GM21447 (cell line): ENCODE measurements at regions not wholly inside any gene's neighbourhood (a gene's known extent, or its start where the extent isn't known, plus 50 kb on each side); places are given as distances from the start of the nearest gene placed in this dataset.

Source experiments
- ATAC-seq: cut with Tn5 transposase; IDR thresholded peaks from one replicate; pipeline ENCODE4 v1.9.1; 2021; ENCODE audit not compliant: unreplicated experiment

- no peak for ATAC-seq
Observed at GRCh38 chr5:2008851-2009629, 126.3 kb upstream of the IRX4 start.

- ATAC-seq: no peak
Observed at GRCh38 chr5:2007878-2008501, 125.3 kb upstream of the IRX4 start.

- no peak for ATAC-seq
Observed at GRCh38 chr5:2007496-2007877, 124.8 kb upstream of the IRX4 start.

- no peak for ATAC-seq
Observed at GRCh38 chr5:2006971-2007291, 124.2 kb upstream of the IRX4 start.

- no peak for ATAC-seq
Observed at GRCh38 chr5:2006193-2006970, 123.7 kb upstream of the IRX4 start.

GRCh38 chr5:2005101-2006041, 122.6 kb upstream of the IRX4 start:
- ATAC-seq: no peak

GRCh38 chr5:2003690-2004365, 121.1 kb upstream of the IRX4 start:
- ATAC-seq: no peak

- no peak for ATAC-seq
Observed at GRCh38 chr5:2003206-2003605, 120.5 kb upstream of the IRX4 start.

GRCh38 chr5:2001300-2001699, 118.6 kb upstream of the IRX4 start:
- ATAC-seq: no peak

GRCh38 chr5:2000591-2000990, 117.9 kb upstream of the IRX4 start:
- no peak for ATAC-seq

GRCh38 chr5:1999794-2000193, 117.1 kb upstream of the IRX4 start:
- ATAC-seq: no peak

- no peak for ATAC-seq
Observed at GRCh38 chr5:1998716-1999317, 116.1 kb upstream of the IRX4 start.

GRCh38 chr5:1998348-1998669, 115.6 kb upstream of the IRX4 start:
- no peak for ATAC-seq

GRCh38 chr5:1997640-1998347, 115.1 kb upstream of the IRX4 start:
- no peak for ATAC-seq

- ATAC-seq: no peak
Observed at GRCh38 chr5:1995491-1995890, 112.8 kb upstream of the IRX4 start.

- no peak for ATAC-seq
Observed at GRCh38 chr5:1987471-1987870, 104.7 kb upstream of the IRX4 start.

GRCh38 chr5:1985781-1986180, 103.1 kb upstream of the IRX4 start:
- no peak for ATAC-seq

- no peak for ATAC-seq
Observed at GRCh38 chr5:1983919-1984695, 101.4 kb upstream of the IRX4 start.

- ATAC-seq: no peak
Observed at GRCh38 chr5:1983401-1983800, 100.7 kb upstream of the IRX4 start.
